ENCODE measurements at regions not wholly inside any gene's neighbourhood (a gene's known extent, or its start where the extent isn't known, plus 50 kb on each side); places are given as distances from the start of the nearest gene placed in this dataset.

DNA sequence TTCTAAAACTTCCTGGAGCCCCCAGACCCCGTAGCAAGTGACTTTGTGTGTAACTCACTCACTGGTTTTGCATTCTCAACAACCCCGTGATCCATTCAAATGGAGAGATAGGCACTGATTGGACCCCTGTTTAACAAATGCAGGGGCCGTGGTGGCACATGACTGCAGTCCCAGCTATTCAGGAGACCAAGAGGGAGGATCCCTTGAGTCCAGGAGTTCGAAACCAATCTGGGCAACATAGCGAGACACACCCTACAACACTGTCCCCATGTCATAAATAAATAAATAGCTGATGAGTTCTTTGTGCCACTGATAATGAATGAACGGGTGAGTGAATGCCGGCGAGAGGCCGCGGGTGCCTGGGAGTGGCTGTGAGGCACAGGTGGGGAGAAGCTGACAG is 59.4 kb upstream of the PAX7 start:
- TF ChIP-seq POLR2A (IDR thresholded peaks at IDR 0.05; ENCODE audit: low read depth, low read length) (no peak), TAF1 (IDR thresholded peaks at IDR 0.05; ENCODE audit: borderline replicate concordance, low read depth, low read length) (no peak)
